ENCODE measurements at regions not wholly inside any gene's neighbourhood (a gene's known extent, or its start where the extent isn't known, plus 50 kb on each side); places are given as distances from the start of the nearest gene placed in this dataset.

DNA sequence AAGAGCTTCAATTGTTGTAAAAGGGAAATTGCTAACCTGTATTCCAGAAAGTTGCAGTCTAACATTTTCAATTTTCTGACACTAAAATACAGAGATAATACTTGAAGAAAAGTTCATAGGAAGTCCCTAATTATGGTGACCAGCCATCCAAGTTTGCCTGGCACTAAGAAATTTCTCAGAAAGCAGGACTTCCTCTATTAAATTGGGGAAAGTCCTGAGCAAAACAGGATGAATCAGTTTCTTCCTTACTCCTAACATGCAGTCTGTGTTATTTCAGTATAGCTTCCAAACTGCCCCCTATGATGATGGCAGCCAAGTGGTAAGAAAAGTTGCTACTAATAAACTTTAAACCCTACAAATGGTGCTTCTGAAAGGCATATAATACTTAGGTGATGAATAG is 133.5 kb upstream of the SGO1 start:
- intact Hi-C loops (cut with micrococcal nuclease) = no loop called here
- Histone ChIP-seq H3K4me1 (ENCODE audit: control insufficient read depth in 1 of 2, insufficient read depth in 2 of 2, low read length in 2 of 2) (no peaks in the 10 kb centered on the region), H3K27me3 (ENCODE audit: insufficient read depth, low read length) (no peaks in the 10 kb centered on the region), H3K9me3 (ENCODE audit: control insufficient read depth in 1 of 2, insufficient read depth in 1 of 2, low read depth in 1 of 2, low read length in 2 of 2) (no peaks in the 10 kb centered on the region), H3K9ac (ENCODE audit: low read length) (no peak overlapping the region), H3K4me2 (ENCODE audit: low read length) (no peak overlapping the region), H3K27ac (ENCODE audit: low read depth, low read length) (no peak overlapping the region), H3K36me3 (ENCODE audit: control insufficient read depth in 1 of 2, insufficient read depth in 2 of 2, low read length in 2 of 2) (no peaks in the 10 kb centered on the region), H3K79me2 (ENCODE audit: insufficient read depth, low read length) (no peaks in the 10 kb centered on the region), H2AFZ (ENCODE audit: low read depth, low read length, poor library complexity, severe bottlenecking) (no peak overlapping the region), H3K4me3 (replicated peaks in 1 of 2; ENCODE audit: low read depth in 1 of 2, low read length in 2 of 2) (no peak overlapping the region), H3K9me2 (ENCODE audit: insufficient read depth) (no peaks in the 10 kb centered on the region), H4K20me1 (ENCODE audit: insufficient read depth) (no peaks in the 10 kb centered on the region)
- ATAC-seq (no peak), DNase-seq (ENCODE audit: low read depth, low spot score) (no peak)
- TF ChIP-seq CEBPB (IDR thresholded peaks at IDR 0.05; ENCODE audit: low read depth) = no peak
- no peak for TF ChIP-seq SRF (IDR thresholded peaks at IDR 0.05; ENCODE audit: low read depth)
- TF ChIP-seq SP1 (IDR thresholded peaks at IDR 0.05; ENCODE audit: low read depth) = no peak
- TF ChIP-seq EZH2phosphoT487 (IDR thresholded peaks at IDR 0.05; ENCODE audit: borderline replicate concordance) = no peak
- no peak for TF ChIP-seq EZH2 (IDR thresholded peaks at IDR 0.05)
- no peak for TF ChIP-seq TCF7L2 (IDR thresholded peaks at IDR 0.05; ENCODE audit: borderline replicate concordance, extremely low read depth, insufficient read depth, insufficient read length)
- TF ChIP-seq, protein P1, sequence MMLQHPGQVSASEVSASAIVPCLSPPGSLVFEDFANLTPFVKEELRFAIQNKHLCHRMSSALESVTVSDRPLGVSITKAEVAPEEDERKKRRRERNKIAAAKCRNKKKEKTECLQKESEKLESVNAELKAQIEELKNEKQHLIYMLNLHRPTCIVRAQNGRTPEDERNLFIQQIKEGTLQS (IDR thresholded peaks at IDR 0.05) = no peak
- TF ChIP-seq RAD21 (IDR thresholded peaks at IDR 0.05; ENCODE audit: low read depth) = no peak
- no peak for TF ChIP-seq ZFX (IDR thresholded peaks at IDR 0.05)
- TF ChIP-seq SIN3A (IDR thresholded peaks at IDR 0.05; ENCODE audit: low read depth) = no peak
- TF ChIP-seq ZNF274 (IDR thresholded peaks at IDR 0.05; ENCODE audit: low read depth, low read length) = no peak
- no peak for TF ChIP-seq POLR2AphosphoS5 (IDR thresholded peaks at IDR 0.05; ENCODE audit: low read depth, low read length)
- no peak for TF ChIP-seq FOSL1 (IDR thresholded peaks at IDR 0.05; ENCODE audit: low read depth)
- TF ChIP-seq, protein P2, sequence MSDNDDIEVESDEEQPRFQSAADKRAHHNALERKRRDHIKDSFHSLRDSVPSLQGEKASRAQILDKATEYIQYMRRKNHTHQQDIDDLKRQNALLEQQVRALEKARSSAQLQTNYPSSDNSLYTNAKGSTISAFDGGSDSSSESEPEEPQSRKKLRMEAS (IDR thresholded peaks at IDR 0.05) = no peak
- TF ChIP-seq CBX3 (IDR thresholded peaks at IDR 0.05; ENCODE audit: low read depth) = no peak
- no peak for TF ChIP-seq YY1 (IDR thresholded peaks at IDR 0.05; ENCODE audit: extremely low read depth, insufficient replicate concordance, low read depth, low read length)
- TF ChIP-seq EGR1 (IDR thresholded peaks at IDR 0.05; ENCODE audit: low read depth) = no peak
- TF ChIP-seq, protein P3, sequence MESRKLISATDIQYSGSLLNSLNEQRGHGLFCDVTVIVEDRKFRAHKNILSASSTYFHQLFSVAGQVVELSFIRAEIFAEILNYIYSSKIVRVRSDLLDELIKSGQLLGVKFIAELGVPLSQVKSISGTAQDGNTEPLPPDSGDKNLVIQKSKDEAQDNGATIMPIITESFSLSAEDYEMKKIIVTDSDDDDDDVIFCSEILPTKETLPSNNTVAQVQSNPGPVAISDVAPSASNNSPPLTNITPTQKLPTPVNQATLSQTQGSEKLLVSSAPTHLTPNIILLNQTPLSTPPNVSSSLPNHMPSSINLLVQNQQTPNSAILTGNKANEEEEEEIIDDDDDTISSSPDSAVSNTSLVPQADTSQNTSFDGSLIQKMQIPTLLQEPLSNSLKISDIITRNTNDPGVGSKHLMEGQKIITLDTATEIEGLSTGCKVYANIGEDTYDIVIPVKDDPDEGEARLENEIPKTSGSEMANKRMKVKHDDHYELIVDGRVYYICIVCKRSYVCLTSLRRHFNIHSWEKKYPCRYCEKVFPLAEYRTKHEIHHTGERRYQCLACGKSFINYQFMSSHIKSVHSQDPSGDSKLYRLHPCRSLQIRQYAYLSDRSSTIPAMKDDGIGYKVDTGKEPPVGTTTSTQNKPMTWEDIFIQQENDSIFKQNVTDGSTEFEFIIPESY (IDR thresholded peaks at IDR 0.05; ENCODE audit: extremely low read depth, insufficient replicate concordance, low read length) = no peak
- TF ChIP-seq ELF1 (IDR thresholded peaks at IDR 0.05; ENCODE audit: borderline replicate concordance, low read depth) = no peak
- TF ChIP-seq, protein P4, sequence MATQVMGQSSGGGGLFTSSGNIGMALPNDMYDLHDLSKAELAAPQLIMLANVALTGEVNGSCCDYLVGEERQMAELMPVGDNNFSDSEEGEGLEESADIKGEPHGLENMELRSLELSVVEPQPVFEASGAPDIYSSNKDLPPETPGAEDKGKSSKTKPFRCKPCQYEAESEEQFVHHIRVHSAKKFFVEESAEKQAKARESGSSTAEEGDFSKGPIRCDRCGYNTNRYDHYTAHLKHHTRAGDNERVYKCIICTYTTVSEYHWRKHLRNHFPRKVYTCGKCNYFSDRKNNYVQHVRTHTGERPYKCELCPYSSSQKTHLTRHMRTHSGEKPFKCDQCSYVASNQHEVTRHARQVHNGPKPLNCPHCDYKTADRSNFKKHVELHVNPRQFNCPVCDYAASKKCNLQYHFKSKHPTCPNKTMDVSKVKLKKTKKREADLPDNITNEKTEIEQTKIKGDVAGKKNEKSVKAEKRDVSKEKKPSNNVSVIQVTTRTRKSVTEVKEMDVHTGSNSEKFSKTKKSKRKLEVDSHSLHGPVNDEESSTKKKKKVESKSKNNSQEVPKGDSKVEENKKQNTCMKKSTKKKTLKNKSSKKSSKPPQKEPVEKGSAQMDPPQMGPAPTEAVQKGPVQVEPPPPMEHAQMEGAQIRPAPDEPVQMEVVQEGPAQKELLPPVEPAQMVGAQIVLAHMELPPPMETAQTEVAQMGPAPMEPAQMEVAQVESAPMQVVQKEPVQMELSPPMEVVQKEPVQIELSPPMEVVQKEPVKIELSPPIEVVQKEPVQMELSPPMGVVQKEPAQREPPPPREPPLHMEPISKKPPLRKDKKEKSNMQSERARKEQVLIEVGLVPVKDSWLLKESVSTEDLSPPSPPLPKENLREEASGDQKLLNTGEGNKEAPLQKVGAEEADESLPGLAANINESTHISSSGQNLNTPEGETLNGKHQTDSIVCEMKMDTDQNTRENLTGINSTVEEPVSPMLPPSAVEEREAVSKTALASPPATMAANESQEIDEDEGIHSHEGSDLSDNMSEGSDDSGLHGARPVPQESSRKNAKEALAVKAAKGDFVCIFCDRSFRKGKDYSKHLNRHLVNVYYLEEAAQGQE (IDR thresholded peaks at IDR 0.05; ENCODE audit: low read depth) = no peak
- POLR2A ChIA-PET = no interaction called here
- no TSS peak for BruUV-seq (replicated peaks)
- RAD21 ChIA-PET (ENCODE audit: low non-redundant PET in 1 of 2, low total read pairs in 2 of 2, uncharacterized antibody in 2 of 2, unreplicated experiment in 2 of 2) = no interaction called here
- CTCF ChIA-PET = interaction anchor here (1.2 kb wide), 1 partner anchor 10 kb away, joined by 3 read pairs; no protein-coding TSS in a partner anchor

All from HCT116 (cell line).